ENCODE measurements at regions not wholly inside any gene's neighbourhood (a gene's known extent, or its start where the extent isn't known, plus 50 kb on each side); places are given as distances from the start of the nearest gene placed in this dataset.

DNA sequence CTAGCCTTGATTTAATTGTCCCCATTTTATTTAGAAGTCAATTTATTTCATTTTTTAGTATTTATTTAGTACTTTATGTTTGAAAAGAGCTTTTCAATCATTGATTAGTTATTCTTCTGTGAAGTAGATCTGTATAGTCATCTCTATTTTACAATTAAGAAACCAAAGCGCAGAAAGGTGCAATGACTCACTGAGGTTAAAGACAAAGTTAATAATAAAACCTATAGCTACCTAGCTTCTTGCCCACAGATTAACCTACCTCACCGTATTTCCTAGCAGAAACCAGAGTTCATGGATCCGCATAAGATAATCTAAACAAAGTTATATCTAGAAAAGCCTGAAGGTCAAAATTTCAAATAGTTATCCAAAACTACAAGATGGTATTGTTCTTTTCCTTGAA is 176.4 kb downstream of the GRIN2B start:
- Histone ChIP-seq H3K4me3 (replicated peaks in 1 of 3; ENCODE audit: insufficient read depth in 1 of 3, low read depth in 2 of 3, low read length in 3 of 3) (no peak overlapping the region), H2AFZ (ENCODE audit: low read length) (no peak overlapping the region), H3K4me2 (ENCODE audit: low read depth, low read length) (no peak overlapping the region), H3K27me3 (ENCODE audit: control insufficient read depth in 1 of 2, insufficient read depth in 2 of 2, low read length in 2 of 2) (no peaks in the 10 kb centered on the region), H4K20me1 (ENCODE audit: insufficient read depth, low read length) (no peaks in the 10 kb centered on the region), H3K79me2 (ENCODE audit: insufficient read depth, low read length) (no peaks in the 10 kb centered on the region), H3K4me1 (ENCODE audit: insufficient read depth, low read length) (no peaks in the 10 kb centered on the region), H3K9me3 (ENCODE audit: low read length) (no peaks in the 10 kb centered on the region), H3K36me3 (replicated peaks in 1 of 2; ENCODE audit: control insufficient read depth in 1 of 2, insufficient read depth in 2 of 2, low read length in 2 of 2) (no peaks in the 10 kb centered on the region), H3K27ac (ENCODE audit: extremely low read length, insufficient read depth, low read length) (no peak overlapping the region), H3K9ac (ENCODE audit: insufficient read depth, low read depth, low read length) (no peak overlapping the region)
- BruUV-seq (replicated peaks) = no TSS peak
- CTCF ChIA-PET (ENCODE audit: low intra/inter-chr PET ratio, low total read pairs) = no interaction called here
- DNase-seq (ENCODE audit: low spot score) (no peak), FAIRE-seq (no peak), ATAC-seq (no peak)
- 28% methylated on average over 3 of the region's 3 CpGs for WGBS (ENCODE audit: low lambda C conversion rate)
- in situ Hi-C loops (cut with HindIII; ENCODE audit: extremely low pct_ligation_motif_present, low pct_unique_long_range_greater_than_20kb) = no loop called here
- POLR2A ChIA-PET = no interaction called here
- intact Hi-C loops (cut with micrococcal nuclease; ENCODE audit: unreplicated experiment) = no loop called here
- TF ChIP-seq ZNF781 (CRISPR knock-in tag; IDR thresholded peaks at IDR 0.05; ENCODE audit: borderline replicate concordance, not compliant biosample characterization) (no peak), RBM22 (optimal IDR thresholded peaks at IDR 0.05; ENCODE audit: low read length) (no peak), KDM3A (CRISPR knock-in tag; IDR thresholded peaks at IDR 0.05; ENCODE audit: low read depth) (no peak)
- TF ChIP-seq, protein P1, sequence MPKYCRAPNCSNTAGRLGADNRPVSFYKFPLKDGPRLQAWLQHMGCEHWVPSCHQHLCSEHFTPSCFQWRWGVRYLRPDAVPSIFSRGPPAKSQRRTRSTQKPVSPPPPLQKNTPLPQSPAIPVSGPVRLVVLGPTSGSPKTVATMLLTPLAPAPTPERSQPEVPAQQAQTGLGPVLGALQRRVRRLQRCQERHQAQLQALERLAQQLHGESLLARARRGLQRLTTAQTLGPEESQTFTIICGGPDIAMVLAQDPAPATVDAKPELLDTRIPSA (CRISPR knock-in tag; IDR thresholded peaks at IDR 0.05; ENCODE audit: borderline replicate concordance) = no peak
- TF ChIP-seq, protein P2, sequence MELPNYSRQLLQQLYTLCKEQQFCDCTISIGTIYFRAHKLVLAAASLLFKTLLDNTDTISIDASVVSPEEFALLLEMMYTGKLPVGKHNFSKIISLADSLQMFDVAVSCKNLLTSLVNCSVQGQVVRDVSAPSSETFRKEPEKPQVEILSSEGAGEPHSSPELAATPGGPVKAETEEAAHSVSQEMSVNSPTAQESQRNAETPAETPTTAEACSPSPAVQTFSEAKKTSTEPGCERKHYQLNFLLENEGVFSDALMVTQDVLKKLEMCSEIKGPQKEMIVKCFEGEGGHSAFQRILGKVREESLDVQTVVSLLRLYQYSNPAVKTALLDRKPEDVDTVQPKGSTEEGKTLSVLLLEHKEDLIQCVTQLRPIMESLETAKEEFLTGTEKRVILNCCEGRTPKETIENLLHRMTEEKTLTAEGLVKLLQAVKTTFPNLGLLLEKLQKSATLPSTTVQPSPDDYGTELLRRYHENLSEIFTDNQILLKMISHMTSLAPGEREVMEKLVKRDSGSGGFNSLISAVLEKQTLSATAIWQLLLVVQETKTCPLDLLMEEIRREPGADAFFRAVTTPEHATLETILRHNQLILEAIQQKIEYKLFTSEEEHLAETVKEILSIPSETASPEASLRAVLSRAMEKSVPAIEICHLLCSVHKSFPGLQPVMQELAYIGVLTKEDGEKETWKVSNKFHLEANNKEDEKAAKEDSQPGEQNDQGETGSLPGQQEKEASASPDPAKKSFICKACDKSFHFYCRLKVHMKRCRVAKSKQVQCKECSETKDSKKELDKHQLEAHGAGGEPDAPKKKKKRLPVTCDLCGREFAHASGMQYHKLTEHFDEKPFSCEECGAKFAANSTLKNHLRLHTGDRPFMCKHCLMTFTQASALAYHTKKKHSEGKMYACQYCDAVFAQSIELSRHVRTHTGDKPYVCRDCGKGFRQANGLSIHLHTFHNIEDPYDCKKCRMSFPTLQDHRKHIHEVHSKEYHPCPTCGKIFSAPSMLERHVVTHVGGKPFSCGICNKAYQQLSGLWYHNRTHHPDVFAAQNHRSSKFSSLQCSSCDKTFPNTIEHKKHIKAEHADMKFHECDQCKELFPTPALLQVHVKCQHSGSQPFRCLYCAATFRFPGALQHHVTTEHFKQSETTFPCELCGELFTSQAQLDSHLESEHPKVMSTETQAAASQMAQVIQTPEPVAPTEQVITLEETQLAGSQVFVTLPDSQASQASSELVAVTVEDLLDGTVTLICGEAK (IDR thresholded peaks at IDR 0.05) = no peak
- TF ChIP-seq, protein P2 (CRISPR knock-in tag; IDR thresholded peaks at IDR 0.05) = no peak

Data from HepG2 (cell line).